Stimulated activated naive CD4-positive, alpha-beta T cell (primary cell): ENCODE measurements at regions not wholly inside any gene's neighbourhood (a gene's known extent, or its start where the extent isn't known, plus 50 kb on each side); places are given as distances from the start of the nearest gene placed in this dataset.
"Not testable (repeated sequence)": the region's sequence is repeated elsewhere in the genome, so short reads cannot be mapped to it uniquely, and the experiment has no call there.

Experiments
- DNase-seq, 6 experiments: peaks; one replicate each; lab custom pipeline; 2025; lab: John Stamatoyannopoulos, UW

DNA sequence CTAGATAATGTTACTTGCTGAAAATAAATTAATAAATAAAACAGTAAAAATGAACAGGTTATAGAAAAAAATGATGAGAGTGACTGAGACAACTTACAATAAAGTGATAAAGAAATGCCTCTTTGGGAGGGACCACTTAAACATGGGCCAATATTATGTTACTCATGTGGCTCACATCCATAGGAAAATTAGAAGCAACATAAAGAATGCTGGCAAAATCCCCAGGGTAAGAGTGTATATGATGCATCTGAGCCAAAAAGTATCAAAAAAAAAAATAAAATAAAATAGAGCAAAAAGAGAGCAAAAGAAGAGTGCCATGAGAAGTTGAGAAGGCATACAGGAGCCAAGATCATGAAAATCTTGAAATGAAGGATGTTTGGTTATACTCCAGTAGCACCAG, 818.0 kb downstream of the LTN1 start:
- no peak for DNase-seq

DNA sequence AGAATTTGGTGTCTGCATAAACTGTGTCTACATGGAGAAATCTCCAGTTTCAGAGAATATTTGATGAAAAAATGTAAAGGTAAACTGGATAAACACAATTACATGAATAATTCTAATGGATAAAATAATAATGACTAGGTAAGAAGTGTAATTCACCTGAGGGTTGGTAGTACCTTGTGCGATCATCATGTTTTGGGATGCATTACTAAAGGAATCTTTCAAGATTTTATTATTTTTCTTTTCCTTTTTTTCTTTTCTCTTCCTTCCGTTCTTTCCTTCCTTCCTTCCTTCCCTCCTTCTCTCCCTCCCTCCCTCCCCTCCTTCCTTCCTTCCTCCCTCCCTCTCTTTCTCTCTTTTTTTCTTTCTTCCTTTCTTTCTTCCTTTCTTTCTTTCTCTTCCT, 818.7 kb downstream of the LTN1 start:
- DNase-seq: no peak

DNA sequence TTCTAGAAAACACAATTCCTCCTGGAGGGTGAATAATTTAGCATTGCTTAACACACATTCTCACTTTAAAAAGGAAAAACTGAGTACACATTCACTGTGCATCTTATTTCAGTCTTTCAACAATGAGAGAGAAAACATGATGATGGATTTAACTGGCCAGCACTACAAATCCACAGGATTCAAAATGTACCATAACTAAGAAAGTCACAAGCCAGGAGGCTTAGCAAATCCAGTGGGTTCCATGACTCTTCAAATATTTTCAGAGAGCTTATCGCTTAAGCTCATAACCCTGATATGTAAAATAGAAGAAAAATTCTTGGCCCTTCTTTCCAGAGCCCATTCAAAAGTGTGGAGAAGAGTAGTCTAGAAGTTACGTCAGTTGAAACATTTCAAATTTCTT, 820.3 kb downstream of the LTN1 start:
- DNase-seq: no peak

DNA sequence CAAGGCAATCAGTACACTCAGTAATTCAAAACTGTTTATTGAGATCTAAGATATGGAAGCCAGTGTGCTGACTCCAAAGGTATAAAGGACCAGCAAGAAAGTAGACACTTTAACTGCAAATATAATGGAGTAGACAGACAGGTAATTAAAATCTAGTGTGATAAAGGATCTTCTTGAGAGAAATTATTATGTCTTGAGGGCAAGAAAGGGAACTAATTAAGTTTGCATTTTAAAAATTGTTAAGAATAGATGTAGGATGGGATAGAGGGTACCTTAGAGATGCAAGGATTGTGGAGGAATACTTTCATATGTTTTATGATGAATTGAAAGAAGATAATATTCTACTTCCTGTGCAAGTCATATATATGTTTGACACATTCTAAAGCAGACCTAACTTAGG, 825.3 kb downstream of the LTN1 start:
- DNase-seq: no peak

DNA sequence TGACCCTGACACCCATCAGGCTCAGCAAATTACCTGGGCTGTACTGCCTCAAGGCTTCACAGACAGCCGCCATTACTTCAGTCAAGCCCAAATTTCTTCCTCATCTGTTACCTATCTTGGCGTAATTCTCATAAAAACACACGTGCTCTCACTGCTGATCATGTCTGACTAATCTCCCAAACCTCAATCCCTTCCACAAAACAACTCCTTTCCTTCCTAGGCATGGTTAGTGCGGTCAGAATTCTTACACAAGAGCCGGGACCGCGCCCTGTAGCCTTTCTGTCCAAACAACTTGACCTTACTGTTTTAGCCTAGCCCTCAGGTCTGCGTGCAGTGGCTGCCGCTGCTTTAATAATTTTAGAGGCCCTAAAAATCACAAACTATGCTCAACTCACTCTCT, 828.2 kb downstream of the LTN1 start:
- DNase-seq: not testable (repeated sequence)

DNA sequence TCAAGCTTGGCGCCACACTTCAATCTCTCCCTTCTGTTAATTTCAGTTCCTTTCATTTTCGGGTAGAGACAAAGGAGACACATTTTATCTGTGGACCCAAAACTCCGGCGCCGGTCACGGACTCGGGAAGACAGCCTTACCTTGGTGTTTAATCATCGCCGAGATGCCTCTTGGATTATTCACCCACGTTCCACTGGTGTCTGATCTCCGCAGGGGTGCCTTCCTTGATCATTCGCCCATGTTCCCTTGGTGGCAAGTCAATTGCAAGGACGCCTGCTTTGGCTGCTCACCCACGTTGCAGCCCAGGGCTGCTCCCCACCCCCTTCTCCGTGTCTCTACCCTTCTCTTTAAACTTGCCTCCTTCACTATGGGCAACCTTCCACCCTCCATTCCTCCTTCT, 830.6 kb downstream of the LTN1 start:
- not testable (repeated sequence) for DNase-seq

DNA sequence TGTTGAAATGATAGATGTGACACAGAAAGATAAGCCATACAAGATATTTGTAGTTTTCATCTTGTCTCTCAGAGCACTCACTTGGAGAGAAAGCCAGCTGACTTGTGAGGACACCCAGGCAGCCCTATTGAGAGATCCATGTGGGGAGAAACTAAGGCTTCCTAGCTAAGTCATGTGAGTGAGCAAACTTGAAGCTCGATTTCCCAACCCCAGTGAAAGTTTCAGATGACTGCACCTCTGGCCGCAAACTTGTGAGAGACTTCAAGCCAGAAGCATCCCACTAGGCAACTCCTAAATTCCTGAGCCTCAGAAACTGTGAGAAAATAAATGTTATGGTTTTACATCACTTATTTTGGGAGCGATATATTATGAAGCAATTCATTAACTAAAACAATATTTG, 832.3 kb downstream of the LTN1 start:
- DNase-seq: no peak

DNA sequence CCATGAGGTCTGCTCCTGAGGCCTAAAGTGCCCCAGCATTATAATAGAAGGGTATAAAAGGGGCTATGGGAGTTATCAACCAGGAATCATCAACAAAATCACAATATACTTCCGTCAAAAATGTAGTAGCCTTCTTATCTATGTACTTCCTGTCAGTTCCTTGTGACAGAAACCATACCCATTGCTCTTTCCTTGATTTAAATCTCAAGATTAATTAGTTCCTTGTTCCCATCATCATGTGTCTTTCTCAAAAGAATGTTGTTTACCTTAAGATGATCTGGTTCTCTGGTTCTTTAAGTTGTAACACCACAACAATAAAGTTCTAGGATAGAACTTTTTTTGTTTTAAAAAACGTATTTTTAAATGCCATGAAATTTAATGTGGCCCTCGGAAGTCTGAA, 833.3 kb downstream of the LTN1 start:
- no peak for DNase-seq

DNA sequence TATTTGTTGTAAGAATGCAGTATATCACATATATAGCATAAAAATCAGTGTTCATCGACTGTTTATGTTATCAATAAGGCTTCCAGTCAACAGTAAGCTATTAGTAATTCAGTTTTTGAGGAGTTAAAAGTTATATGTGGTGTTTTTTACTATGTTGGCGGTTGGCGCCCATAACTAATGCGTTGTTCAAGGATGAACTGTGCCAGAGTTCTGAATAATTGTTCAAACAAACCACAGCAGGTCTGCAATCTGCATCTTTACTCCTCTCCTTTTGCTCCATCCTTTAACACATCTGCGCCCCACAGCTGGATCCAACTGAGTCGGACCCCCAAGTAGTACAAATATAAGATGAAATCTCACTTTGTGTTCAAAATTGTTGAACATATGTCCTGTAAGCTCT, 836.1 kb downstream of the LTN1 start:
- DNase-seq: no peak

DNA sequence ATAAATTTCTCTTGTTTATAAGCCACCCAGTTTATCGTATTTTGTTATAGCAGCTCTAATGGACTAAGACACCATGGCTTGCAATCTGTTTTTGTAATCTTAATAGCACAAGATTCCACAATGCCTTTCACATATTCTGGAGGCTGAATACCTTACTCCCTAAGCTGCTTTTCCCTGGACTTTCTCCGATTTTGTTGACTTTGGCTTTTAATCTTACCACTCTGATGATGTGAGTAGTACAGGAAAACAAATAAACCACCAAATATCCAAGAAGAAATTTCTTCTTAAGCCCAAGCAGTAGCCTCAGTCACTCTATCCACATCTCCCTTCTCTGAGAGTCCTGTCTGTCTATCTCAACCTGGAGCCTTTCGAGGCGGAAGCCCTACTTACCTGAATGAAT, 838.6 kb downstream of the LTN1 start:
- DNase-seq: no peak

DNA sequence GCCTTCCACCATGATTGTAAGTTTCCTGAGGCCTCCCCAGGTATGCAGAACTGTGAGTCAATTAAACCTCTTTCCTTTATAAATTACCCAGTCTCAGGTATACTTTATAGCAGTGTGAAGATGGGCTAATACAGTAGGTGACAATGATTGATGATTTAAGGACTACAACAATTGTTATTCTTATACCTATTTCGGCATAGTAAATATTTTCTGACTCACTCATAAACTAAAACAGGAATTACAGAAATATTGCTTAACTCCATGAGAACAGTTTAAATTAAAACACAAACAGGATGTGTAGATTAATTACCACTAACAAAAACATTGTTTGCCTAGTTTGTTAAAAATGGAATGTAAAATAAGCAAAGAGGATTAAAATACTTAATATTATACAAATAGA, 839.9 kb downstream of the LTN1 start:
- DNase-seq: no peak

DNA sequence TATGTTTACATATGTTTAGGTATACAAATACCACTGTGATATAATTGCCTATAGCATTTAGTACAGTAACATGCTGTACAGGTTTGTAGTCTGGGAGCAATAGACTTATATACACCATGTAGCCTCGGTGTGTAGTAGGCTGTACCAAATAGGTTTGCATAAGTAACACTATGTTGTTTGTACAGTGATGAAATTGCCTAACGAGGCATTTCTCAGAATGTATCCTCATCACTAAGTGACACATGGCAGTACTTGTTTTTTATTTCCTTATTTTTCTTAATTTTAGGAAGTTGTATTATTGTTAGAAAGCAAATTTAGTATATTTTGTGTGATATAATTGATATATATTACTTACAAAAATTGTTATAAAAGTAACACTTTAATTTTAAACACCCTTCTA, 840.9 kb downstream of the LTN1 start:
- DNase-seq: no peak

DNA sequence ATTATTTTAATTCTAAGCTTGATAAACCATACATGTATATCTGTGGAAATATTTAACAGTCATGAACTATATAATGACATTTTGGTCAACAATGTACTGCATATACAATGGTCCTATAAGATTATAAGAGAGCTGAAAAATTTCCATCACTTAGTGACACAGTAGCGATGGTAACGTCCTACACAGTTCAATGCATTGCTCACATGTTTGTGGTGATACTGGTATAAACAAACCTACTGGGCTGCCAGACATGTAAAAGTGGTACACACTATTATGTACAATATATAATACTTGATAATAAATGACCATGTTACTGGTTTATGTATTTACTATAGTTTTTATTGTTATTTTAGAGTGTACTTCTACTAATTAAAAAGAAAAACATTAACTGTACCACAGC, 841.9 kb downstream of the LTN1 start:
- no peak for DNase-seq

DNA sequence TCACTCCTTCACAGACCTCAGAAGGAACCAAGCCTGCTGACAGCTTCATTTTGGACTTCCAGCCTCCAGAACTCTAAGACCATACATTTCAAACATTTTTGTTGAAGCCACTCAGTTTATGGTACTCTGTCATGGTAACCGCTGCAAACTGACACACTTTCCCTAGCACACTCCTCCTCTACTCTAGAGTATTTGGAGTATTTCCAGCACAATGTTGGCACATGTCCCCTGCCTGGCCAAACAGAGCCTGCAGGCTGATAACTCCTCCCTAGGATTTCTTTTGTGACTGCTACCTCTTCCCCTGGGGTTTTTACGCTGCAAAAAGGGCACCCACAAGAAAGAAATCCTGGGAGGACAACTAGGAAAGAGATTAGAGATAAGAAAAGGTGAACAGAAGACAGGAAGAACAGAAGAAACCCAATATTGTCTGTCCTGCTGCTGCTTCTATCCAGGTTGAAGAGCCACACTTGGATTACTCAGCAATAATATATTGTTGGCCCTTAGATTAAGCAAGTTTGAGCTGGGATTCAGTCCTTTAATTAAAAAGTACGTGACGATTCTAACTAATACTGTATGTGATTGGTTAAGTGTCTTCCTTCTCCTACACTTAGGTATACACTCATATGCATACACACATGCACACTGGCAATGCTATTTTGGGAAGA, 844.1 kb downstream of the LTN1 start:
- DNase-seq: no peak

DNA sequence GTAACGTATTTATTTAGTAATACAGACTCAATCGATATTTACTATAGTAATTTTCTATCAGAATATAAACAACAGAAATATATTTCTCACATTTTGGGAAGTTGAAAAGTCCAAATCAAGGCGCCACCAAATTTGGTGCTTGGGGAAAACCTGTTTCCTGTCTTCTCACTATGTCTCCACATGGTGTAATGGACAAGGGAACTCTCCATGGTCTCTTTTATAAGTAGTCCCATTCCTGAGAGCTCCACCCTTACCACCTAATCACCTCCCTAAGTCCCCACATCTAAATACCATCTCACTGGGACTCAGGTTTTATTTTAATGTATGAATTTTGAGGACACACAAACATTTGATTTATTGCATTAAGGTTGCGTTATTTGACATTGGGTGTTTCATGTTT, 848.0 kb downstream of the LTN1 start:
- DNase-seq: no peak

DNA sequence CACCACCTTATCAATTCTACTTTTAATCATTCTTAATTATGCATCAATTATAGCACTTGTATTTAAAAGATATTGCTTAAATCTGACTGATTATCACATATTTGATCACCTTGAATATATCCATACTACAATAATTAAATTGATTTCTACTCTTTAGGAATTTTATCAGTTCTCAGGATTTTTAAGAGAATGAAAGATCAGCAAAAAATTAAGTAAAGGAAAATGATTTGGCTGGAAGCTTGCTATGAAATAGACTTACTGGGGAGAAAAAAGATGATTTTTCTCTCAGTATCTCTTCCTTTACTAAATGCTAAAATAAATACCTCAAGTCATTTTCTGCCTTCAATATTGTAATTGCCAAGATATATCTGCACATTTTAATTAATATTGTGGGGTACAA, 848.6 kb downstream of the LTN1 start:
- no peak for DNase-seq

DNA sequence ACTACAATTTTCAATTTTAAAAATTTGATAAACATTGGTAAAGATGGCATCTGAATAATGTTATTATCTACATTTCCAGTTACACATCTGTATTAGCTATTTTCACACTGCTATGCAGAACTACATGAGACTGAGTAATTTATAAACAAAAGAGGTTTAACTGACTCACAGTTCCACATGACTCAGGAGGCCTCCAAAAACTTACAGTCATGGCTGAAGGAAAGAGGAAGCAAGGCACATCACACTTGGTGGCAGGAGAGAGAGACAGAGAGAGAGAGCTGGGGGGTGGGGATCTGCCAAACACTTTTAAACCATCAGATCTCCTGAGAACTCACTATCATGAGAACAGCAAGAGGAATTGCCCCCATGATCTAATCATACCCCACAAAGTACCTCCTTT, 850.0 kb downstream of the LTN1 start:
- no peak for DNase-seq

DNA sequence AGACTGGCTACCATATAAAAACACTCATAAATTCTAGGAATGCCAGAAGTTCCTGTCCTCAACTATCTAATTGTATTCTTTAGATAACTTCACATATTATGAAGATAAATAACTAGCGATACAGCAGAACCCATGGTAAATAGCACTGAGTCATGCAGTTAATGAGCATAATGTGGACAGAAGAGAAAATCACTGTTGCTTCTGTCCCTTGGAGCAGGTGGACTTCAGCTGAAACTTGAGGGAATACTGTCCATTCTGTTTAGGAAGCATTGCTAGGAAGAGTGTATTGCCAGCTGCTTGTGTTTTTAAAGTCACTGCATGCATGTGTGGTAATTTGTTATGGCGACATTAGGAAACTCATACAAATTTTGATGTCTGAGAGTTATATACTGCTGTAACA, 854.4 kb downstream of the LTN1 start:
- no peak for DNase-seq

DNA sequence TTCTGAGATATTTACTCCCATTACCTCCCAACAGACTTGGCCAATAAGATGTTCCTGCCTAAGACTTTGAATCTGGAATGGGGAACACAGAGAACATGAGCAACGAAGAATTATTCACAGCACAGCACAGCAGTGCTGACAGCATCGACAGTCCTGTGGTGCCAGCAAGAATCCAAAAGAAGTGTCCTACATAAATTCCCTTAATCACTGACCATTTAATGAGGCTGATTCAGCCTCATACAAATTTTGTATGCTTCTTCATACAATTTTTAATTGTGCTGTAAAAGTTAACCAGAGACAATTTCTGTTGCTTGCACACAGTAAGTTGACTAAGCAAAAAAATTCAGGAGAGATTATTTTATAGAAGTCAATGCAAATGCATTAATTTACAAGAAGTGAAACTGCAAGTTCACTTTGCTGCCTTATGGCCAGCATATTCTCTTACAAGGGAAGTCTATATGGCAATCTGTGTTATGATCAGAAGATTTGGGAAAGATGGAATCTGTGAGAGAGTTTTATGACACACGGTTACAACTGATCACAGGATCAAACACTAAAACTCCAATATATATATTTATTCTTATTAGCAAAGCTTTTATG, 855.9 kb downstream of the LTN1 start:
- DNase-seq: no peak

DNA sequence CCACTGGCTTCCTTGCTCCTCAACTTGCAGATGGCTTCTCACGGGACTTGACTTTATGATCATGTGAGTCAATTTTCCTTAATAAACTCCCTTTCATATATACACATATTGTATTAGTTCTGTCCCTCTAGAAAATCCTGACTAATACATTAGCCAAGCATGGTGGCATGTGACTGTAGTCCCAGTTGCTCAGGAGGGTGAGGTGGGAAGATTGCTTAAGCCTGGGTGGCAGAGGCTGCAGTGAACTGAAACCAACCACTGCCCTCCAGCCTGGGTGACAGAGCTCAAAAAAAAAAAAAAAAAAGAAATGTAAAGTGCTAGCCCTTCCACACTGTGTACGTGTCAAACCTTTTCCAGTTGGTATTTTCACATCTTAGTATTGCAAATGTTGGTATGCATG, 857.0 kb downstream of the LTN1 start:
- no peak for DNase-seq

DNA sequence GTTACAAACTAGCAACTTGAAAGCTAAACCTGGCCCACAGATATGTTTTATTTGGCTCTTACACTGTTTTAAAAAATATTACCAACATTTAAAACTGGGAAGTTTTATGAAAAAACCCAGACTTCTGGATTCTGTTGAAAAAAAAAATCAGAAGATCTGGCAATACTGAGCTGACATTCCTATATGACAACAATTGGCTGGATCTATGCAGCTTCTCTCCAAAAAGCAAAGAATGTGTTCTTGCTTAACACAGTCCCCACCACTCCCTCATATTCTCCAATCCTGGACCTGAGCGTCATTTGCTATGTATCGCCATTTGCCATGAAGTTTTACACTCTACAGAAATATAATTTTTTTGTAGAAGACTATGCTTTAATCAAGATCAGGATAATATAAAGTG, 859.6 kb downstream of the LTN1 start:
- DNase-seq: no peak

DNA sequence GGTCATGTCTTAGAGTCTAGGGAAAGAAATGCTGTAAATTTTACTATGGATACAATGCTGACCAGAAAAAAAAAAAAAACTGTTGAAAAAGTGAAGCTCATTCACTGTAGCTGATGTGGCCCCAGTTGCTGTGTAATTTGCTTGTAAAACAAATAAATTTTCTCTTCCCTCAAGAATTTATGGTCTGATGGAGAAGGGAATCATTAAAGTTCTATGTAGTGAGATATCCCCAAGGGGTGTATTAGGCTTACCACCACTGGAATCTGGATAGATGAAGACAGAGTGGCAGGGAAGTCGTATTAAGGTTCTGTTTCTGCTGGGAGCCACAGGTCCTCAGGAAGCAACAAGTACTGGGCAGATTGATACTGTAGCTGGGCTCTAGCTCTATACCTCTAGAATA, 860.0 kb downstream of the LTN1 start:
- no peak for DNase-seq

DNA sequence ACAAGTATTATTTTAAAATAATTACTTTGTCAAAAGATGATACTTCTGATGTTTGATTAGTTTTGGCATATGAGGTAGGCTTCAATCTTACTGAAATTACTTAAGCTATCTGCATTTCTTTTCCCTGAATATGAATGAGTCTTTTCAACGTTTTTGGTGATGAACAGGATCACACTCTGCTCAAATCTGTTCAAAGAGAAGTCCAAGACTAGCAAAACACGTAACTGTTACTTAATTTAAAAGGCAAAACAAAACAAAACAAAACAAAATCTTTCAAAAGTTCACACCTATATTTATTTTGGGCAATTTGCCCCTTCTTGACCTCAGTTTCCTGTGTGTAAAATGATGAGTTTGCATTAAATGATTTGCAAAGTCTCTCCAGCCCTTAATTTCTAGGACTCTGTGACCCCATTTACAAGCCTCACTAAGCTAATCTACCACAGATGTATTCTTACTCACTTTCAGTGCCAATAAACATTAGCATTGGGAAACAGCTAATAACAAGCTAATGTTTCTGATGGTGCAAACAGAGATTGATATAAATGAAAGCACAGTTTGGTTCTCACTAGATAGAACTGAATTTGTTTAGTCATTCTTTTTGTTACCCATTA, 865.4 kb downstream of the LTN1 start:
- DNase-seq: no peak
